ENCODE measurements at regions not wholly inside any gene's neighbourhood (a gene's known extent, or its start where the extent isn't known, plus 50 kb on each side); places are given as distances from the start of the nearest gene placed in this dataset.
"Not testable (repeated sequence)": the region's sequence is repeated elsewhere in the genome, so short reads cannot be mapped to it uniquely, and the experiment has no call there.

DNA sequence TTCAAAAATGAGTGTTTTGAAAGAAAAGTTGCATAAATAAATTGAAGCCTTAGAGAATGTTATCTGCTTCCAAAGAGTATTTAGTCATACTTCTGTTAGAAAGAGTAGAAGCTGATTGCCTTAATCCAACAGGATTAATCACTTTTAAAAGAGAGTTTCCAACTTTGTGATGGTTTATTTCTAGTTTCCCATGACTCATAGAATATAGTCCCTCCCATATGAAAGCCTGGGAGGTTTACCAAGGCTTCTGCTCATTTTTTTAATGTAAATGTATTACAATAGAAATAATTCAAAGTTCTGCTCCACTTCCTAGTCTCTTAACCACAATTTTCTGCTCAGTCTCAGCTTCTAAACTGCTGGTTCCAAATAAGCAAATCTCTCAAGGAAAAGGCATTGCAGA, 118.0 kb upstream of the IRAK1BP1 start:
- peaks cover 44% of the 10 kb centered on the region for H3K9me3 ChIP-seq (replicated peaks)
- TF ChIP-seq, protein P1, sequence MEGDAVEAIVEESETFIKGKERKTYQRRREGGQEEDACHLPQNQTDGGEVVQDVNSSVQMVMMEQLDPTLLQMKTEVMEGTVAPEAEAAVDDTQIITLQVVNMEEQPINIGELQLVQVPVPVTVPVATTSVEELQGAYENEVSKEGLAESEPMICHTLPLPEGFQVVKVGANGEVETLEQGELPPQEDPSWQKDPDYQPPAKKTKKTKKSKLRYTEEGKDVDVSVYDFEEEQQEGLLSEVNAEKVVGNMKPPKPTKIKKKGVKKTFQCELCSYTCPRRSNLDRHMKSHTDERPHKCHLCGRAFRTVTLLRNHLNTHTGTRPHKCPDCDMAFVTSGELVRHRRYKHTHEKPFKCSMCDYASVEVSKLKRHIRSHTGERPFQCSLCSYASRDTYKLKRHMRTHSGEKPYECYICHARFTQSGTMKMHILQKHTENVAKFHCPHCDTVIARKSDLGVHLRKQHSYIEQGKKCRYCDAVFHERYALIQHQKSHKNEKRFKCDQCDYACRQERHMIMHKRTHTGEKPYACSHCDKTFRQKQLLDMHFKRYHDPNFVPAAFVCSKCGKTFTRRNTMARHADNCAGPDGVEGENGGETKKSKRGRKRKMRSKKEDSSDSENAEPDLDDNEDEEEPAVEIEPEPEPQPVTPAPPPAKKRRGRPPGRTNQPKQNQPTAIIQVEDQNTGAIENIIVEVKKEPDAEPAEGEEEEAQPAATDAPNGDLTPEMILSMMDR (IDR thresholded peaks at IDR 0.05; ENCODE audit: borderline replicate concordance): no peak
- no peaks in the 10 kb centered on the region for H3K27me3 ChIP-seq (ENCODE audit: low read depth)
- no peaks in the 10 kb centered on the region for H3K4me1 ChIP-seq
- H3K27ac ChIP-seq (replicated peaks): no peak overlapping the region
- no peak for DNase-seq
- no peak overlapping the region for H3K4me3 ChIP-seq
- H3K36me3 ChIP-seq: no peaks in the 10 kb centered on the region
- intact Hi-C loops (cut with micrococcal nuclease): no loop called here

DNA sequence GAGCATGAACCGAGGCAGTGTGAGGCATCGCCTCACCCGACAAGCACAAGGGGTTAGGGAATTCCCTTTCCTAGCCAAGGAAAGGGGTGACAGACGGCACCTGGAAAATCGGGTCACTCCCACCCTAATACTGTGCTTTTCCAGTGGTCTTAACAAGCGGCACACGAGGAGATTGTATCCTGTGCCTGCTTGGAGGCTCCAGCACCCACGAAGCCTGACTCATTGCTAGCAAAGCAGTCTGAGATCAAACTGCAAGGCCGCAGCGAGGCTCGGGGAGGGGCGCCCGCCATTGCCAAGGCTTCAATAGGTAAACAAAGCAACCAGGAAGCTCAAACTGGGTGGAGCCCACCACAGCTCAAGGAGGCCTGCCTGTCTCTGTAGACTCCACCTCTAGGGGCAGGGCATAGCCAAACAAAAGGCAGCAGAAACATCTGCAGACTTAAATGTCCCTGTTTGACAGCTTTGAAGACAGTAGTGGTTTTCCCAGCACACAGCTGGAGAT, 109.0 kb upstream of the IRAK1BP1 start:
- H3K27me3 ChIP-seq (ENCODE audit: low read depth); DNase-seq; H3K36me3 ChIP-seq; H3K4me3 ChIP-seq; H3K4me1 ChIP-seq; intact Hi-C loops (cut with micrococcal nuclease); H3K27ac ChIP-seq (replicated peaks): not testable (repeated sequence)
- peaks cover 15% of the 10 kb centered on the region for H3K9me3 ChIP-seq (replicated peaks)

DNA sequence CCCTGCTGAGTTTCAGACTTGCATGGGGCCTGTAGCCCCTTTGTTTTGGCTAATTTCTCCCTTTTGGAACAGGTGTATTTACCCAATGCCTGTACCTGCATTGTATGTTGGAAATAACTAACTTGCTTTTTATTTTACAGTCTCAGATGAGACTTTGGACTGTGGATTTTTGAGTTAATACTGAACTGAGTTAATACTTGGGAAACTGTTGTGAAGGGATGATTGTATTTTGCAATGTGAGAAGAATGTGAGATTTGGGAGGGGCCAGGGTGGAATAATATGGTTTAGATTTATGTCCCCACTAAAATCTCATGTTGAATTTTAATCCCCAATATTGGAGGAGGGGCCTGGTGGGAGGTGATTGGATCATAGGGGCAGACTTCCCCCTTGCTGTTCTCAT, 99.1 kb upstream of the IRAK1BP1 start:
- DNase-seq: no peak
- Histone ChIP-seq H3K4me1 (no peaks in the 10 kb centered on the region), H3K9me3 (replicated peaks) (peaks cover 12% of the 10 kb centered on the region), H3K27ac (replicated peaks) (no peak overlapping the region), H3K36me3 (no peaks in the 10 kb centered on the region), H3K27me3 (ENCODE audit: low read depth) (no peaks in the 10 kb centered on the region), H3K4me3 (no peak overlapping the region)
- TF ChIP-seq, protein P1 (IDR thresholded peaks at IDR 0.05; ENCODE audit: borderline replicate concordance): no peak
- intact Hi-C loops (cut with micrococcal nuclease): no loop called here

DNA sequence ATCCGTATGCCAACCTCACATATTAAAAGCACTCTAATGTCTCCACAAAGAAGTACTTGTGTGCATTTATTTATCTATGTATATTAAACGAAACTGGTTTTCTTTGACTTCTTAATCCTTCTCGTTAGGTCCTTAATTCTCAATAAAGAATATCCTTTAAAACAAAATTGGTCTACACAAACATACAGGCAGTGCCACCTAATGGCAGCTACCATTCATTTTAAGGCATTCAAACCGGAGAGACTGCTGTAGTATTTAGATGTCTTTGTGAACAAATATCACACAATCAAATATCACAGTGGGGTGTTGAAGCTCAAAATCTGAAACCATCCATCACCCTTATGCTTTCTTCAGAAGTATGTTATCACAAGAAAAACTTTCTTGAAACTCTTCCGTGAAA, 96.6 kb upstream of the IRAK1BP1 start:
- intact Hi-C loops (cut with micrococcal nuclease): no loop called here
- no peak for DNase-seq
- Histone ChIP-seq H3K27me3 (ENCODE audit: low read depth) (no peaks in the 10 kb centered on the region), H3K36me3 (no peaks in the 10 kb centered on the region), H3K4me1 (no peaks in the 10 kb centered on the region), H3K4me3 (no peak overlapping the region), H3K27ac (replicated peaks) (no peak overlapping the region), H3K9me3 (replicated peaks) (peaks cover 11% of the 10 kb centered on the region)
- TF ChIP-seq, protein P1 (IDR thresholded peaks at IDR 0.05; ENCODE audit: borderline replicate concordance): no peak

DNA sequence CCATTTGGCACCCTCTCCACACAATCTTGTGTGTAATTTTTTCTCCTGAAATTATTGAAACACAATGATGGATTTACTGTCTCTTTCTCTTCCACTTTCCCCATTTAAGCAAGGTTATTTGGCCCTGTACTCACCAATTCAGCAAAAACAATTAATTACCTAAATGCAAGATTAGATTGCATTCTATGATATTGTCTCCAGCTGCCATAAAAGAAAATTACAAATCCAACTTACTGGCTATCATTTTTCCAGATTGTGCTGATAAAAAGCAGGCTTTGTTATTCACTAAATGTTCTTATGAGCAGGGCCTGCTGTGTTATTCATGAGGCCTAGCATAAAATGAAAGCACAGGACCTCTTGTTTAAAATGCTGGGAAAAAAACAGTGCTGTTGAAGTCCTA, 95.8 kb upstream of the IRAK1BP1 start:
- Histone ChIP-seq H3K9me3 (replicated peaks) (peaks cover 8% of the 10 kb centered on the region), H3K27ac (replicated peaks) (no peak overlapping the region), H3K4me1 (no peaks in the 10 kb centered on the region), H3K36me3 (no peaks in the 10 kb centered on the region), H3K4me3 (no peak overlapping the region), H3K27me3 (ENCODE audit: low read depth) (no peaks in the 10 kb centered on the region)
- intact Hi-C loops (cut with micrococcal nuclease): no loop called here
- no peak for DNase-seq
- TF ChIP-seq, protein P1 (IDR thresholded peaks at IDR 0.05; ENCODE audit: borderline replicate concordance): no peak

DNA sequence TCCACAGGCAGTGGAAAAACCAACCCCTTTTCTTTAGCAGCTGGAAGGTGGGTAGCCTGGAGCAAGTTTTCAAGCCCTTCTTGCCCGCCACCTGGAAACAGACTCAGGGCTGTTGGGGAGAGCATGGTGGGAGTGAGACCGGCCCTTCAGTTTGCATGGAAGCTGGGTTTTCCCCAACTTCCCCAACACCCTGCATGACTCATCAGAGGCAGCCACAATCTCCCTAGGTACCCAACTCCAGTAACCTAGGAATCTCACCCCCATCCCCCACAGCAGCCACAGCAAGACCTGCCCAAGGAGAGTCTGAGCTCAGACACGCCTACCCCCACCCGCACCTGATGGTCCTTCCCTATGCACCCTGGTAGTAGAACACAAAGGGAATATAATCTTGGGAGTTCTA, 86.3 kb upstream of the IRAK1BP1 start:
- TF ChIP-seq, protein P1 (IDR thresholded peaks at IDR 0.05; ENCODE audit: borderline replicate concordance): no peak
- no peak for DNase-seq
- no peaks in the 10 kb centered on the region for H3K27me3 ChIP-seq (ENCODE audit: low read depth)
- no peak overlapping the region for H3K4me3 ChIP-seq
- H3K9me3 ChIP-seq (replicated peaks): peaks cover 3% of the 10 kb centered on the region
- no peaks in the 10 kb centered on the region for H3K36me3 ChIP-seq
- intact Hi-C loops (cut with micrococcal nuclease): no loop called here
- H3K27ac ChIP-seq (replicated peaks): no peak overlapping the region
- no peaks in the 10 kb centered on the region for H3K4me1 ChIP-seq

DNA sequence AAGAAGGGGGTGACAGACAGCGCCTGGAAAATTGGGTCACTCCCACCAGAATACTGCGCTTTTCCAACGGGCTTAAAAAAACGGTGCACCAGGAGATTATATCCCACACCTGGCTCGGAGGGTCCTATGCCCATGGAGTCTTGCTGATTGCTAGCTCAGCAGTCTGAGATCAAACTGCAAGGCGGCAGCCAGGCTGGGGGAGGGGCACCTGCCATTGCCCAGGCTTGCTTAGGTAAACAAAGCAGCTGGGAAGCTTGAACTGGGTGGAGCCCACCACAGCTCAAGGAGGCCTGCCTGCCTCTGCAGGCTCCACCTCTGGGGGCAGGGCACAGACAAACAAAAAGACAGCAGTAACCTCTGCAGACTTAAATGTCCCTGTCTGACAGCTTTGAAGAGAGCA, 84.0 kb upstream of the IRAK1BP1 start:
- H3K27me3 ChIP-seq (ENCODE audit: low read depth); H3K36me3 ChIP-seq; H3K9me3 ChIP-seq (replicated peaks); DNase-seq; intact Hi-C loops (cut with micrococcal nuclease); H3K4me1 ChIP-seq; H3K4me3 ChIP-seq; H3K27ac ChIP-seq (replicated peaks): not testable (repeated sequence)

Measured in left ventricle myocardium inferior (tissue), 1 donor.